Memory B cell (primary cell): ENCODE measurements at regions not wholly inside any gene's neighbourhood (a gene's known extent, or its start where the extent isn't known, plus 50 kb on each side); places are given as distances from the start of the nearest gene placed in this dataset.
A peak's percentile ranks its signal among the peaks of the same experiment; 100 is the strongest.

Experiments
- ATAC-seq: fragments of 150-1000 bp; cut with Tn5 transposase; 2 replicates; pipeline ENCODE4 v1.10.0; 2021; ENCODE audit warnings: low read depth, mild to moderate bottlenecking, moderate library complexity
- DNase-seq, 2 donors: peaks; one replicate each; pipeline ENCODE4 v3.0.0; 2022; ENCODE audit warnings: low spot score in 2 of 2
- H3K27ac Mint-ChIP-seq: one replicate; pipeline ENCODE4 v1.8.0; 2022; ENCODE audit warnings: mild to moderate bottlenecking, moderate library complexity, mixed read lengths
- H3K27me3 Mint-ChIP-seq: one replicate; pipeline ENCODE4 v1.8.0; 2022; ENCODE audit warnings: mixed read lengths
- H3K36me3 Mint-ChIP-seq: one replicate; pipeline ENCODE4 v1.8.0; 2022; ENCODE audit warnings: mild to moderate bottlenecking, mixed read lengths
- H3K4me1 Mint-ChIP-seq: one replicate; pipeline ENCODE4 v1.8.0; 2022; ENCODE audit warnings: mixed read lengths
- H3K4me3 Mint-ChIP-seq: one replicate; pipeline ENCODE4 v1.8.0; 2022; ENCODE audit warnings: mild to moderate bottlenecking, moderate library complexity, mixed read lengths
- H3K9me3 Mint-ChIP-seq: one replicate; pipeline ENCODE4 v1.8.0; 2022; ENCODE audit warnings: mixed read lengths

DNA sequence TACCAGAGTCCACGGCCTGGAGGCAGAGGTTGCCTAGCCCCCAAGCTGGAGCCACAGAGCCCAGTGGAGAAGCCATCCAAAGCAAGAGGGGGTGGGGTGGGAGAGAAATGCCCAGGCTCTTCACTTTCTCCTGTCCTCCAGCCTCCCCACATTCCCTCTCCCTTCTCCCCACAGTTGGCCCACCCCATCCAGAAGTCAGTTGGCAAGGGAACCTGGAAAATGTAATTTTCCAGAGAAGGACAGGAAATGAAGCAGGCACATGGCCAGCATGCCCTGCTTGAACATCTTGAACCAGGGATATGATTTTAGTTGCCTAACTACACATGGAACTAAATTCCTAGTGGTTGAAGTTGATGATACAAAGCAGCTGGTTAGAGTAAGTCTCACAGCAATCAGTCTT is 73.3 kb upstream of the IRX6 start:
- ATAC-seq (no peak), DNase-seq (no peak)
- H3K9me3 Mint-ChIP-seq, result peaks cover 6% of the 10 kb centered on the region
- no peaks in the 10 kb centered on the region for H3K4me1 Mint-ChIP-seq
- H3K27me3 Mint-ChIP-seq, result peaks cover 4% of the 10 kb centered on the region
- H3K4me3 Mint-ChIP-seq, result no peak overlapping the region
- no peak overlapping the region for H3K27ac Mint-ChIP-seq
- H3K36me3 Mint-ChIP-seq, result no peaks in the 10 kb centered on the region

DNA sequence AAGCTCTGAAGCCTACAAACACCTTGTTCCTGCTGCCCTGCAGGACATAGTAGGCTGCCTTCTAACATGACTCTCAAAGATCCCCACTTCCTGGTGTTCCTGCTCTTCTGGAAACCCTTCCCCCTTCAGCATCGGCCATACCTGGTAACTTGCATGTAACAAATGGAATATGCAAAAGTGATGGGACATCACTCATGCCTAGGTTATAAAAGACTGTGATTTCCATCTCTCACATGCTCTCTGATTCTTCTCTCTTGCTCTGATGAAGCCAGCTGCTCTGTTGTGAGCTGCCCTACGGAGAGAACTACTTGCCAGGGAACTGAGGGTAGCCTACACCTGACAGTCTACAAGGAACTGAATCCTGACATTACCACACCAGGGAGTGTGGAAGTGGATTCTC is 72.9 kb upstream of the IRX6 start:
- ATAC-seq, result no peak
- no peaks in the 10 kb centered on the region for H3K4me1 Mint-ChIP-seq
- DNase-seq, result no peak
- no peak overlapping the region for H3K27ac Mint-ChIP-seq
- H3K9me3 Mint-ChIP-seq, result peaks cover 6% of the 10 kb centered on the region
- peaks cover 4% of the 10 kb centered on the region for H3K27me3 Mint-ChIP-seq
- H3K36me3 Mint-ChIP-seq, result no peaks in the 10 kb centered on the region
- no peak overlapping the region for H3K4me3 Mint-ChIP-seq

DNA sequence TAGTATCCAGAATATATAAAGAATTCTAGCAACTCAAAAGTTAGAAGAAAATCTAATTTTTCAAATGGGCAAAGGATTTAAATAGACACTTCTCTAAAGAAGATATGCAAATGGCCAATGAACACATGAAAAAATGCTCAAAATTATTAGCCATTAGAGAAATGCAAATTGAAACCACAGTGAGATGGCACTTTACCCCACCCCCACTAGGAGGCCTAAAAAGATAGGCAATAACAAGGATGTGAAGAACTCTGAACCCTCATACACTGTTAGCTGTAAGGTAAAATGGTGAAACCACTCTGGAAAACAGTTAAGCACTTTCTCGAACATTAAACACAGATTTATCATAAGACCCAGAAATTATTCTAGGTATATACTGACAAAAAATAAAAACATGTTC is 71.4 kb upstream of the IRX6 start:
- Mint-ChIP-seq H3K27ac (no peak overlapping the region), H3K4me1 (no peaks in the 10 kb centered on the region), H3K27me3 (peaks cover 4% of the 10 kb centered on the region), H3K36me3 (no peaks in the 10 kb centered on the region), H3K4me3 (no peak overlapping the region), H3K9me3 (peaks cover 6% of the 10 kb centered on the region)
- DNase-seq, result no peak
- ATAC-seq, result no peak

DNA sequence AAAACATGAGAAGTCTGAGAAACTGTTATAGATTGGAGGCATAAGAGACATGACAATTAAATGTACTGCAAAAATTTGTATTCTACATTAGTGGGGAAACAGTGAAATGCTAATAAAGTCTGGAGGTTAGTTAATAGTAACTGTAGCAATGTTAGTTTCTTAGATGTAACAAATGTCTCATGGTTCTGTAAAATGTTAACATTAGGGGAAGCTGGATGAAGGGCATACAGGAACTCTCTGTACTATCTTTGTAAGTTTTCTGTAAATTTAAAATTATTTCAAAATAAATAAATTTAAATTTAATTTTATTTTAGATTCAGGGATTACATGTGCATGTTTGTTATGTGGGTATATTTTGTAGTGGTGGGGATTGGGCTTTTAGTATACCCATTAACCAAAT is 70.0 kb upstream of the IRX6 start:
- peaks cover 6% of the 10 kb centered on the region for H3K9me3 Mint-ChIP-seq
- H3K4me3 Mint-ChIP-seq, result no peak overlapping the region
- ATAC-seq (no peak), DNase-seq (no peak)
- peaks cover 2% of the 10 kb centered on the region for H3K27me3 Mint-ChIP-seq
- H3K36me3 Mint-ChIP-seq, result no peaks in the 10 kb centered on the region
- H3K4me1 Mint-ChIP-seq, result no peaks in the 10 kb centered on the region
- H3K27ac Mint-ChIP-seq, result no peak overlapping the region

DNA sequence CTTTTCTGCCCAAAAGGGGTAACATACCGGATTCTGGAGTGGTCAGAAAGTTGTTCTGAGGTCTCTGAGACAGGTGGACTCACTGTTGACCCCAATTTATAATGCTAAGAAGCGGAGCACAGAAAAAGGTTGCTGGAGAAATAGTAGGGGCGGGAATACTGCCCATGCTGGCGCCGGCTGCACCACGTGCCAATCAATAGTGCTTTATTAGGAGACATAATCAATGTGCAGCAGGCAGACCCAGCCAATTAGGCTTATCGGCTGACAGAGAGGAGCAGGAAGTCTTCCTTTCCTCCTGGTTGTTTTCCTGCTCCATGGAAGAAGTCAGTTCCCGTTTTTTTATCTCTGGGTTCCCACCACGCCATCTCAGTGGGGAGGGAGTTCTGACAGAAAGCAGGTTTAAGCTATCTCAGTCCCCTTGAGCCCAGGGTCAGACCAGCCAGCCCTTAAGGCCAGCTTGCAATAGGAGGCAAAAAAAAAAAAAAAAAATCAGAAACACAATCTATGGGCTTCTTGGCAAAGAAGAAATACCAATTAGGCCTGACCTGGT is 68.2 kb upstream of the IRX6 start:
- ATAC-seq, result no peak
- H3K36me3 Mint-ChIP-seq, result no peaks in the 10 kb centered on the region
- peaks cover 4% of the 10 kb centered on the region for H3K27me3 Mint-ChIP-seq
- no peak overlapping the region for H3K27ac Mint-ChIP-seq
- DNase-seq, result no peak
- no peaks in the 10 kb centered on the region for H3K4me1 Mint-ChIP-seq
- H3K9me3 Mint-ChIP-seq, result peaks cover 6% of the 10 kb centered on the region
- no peak overlapping the region for H3K4me3 Mint-ChIP-seq

DNA sequence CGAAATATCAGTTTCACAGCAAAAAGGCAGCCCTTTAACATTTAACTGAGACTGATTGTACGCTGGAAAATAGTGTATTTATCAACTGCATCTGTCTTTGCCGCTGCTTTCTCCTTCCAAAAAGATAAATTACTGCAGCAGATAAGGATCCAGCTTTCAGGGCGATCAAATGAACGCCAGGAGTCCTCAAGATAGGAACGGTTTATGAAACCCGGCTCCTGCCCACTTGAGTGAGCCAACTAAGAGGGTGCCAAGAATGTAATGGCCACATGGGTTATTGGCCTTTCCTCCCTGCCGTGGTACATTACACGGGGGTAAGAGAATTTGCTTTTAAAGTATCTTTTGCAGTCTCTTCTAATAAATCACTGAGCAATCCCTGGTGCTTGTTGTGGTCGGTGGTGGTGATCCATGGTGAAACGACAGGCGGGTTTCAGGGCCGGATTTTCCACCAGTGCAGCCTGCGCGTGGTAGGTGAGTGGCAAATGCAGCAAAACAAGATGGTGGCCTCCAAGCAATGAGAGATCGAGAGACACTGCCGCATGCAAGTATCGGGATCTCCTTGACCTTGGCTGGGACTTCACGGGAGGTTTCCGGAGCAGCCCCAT is 67.5 kb upstream of the IRX6 start:
- H3K36me3 Mint-ChIP-seq, result no peaks in the 10 kb centered on the region
- ATAC-seq, result no peak
- H3K4me3 Mint-ChIP-seq, result no peak overlapping the region
- H3K27me3 Mint-ChIP-seq, result peaks cover 1% of the 10 kb centered on the region
- H3K4me1 Mint-ChIP-seq, result no peaks in the 10 kb centered on the region
- H3K27ac Mint-ChIP-seq, result no peak overlapping the region
- peaks cover 6% of the 10 kb centered on the region for H3K9me3 Mint-ChIP-seq
- no peak for DNase-seq

DNA sequence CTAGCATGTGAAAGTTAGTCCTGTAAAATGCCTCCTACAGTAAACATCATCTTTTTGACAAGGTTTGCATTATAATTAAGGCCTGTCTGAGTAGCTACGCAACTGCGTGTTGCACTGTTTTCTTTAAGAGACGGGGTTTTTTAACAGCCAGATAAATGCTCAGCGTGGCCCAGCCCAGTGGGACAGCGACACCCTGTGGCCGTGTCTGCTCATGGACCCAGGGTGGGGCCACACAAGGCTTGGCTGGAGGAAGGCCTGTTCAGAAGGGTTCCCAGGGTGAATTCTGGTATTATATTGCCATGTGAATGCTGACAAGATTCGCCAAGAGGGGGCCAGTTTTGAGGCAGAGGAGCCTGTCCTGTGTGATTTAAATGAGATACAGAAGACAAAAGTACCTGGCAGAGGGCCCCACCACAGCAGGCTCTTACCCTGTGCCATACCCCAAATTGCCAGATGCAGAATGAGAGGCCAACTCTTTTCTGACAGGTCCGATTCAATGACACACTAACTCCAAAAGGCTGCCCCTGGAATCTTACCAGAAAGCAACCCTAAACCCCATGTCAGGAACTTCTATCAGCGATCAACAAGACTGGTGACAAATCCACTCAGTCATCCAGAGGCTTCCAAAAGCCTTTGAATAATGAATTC is 65.9 kb upstream of the IRX6 start:
- Mint-ChIP-seq H3K27ac (no peak overlapping the region), H3K9me3 (peaks cover 4% of the 10 kb centered on the region), H3K27me3 (peaks cover 1% of the 10 kb centered on the region), H3K36me3 (no peaks in the 10 kb centered on the region), H3K4me3 (no peak overlapping the region), H3K4me1 (no peaks in the 10 kb centered on the region)
- no peak for ATAC-seq
- peak in 1 of 2 donors; percentile 13 for DNase-seq

DNA sequence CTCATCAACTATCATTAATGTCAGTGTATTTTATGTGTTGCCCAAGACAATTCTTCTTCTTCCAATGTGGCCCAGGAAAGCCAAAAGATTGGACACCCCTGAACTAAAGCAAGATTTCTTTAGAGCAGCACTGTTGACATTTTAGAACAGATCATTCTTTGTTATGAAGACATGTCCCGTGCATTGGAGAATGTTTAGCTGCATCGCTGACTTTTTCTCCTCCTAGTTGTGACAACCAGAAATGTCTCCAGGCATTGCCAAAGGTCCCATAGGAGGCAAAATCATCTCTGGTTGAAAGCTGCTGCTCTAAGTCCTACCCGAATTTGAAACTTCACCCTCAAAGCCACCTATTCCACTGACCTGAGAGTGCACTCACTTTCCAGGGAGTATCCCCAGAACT is 62.7 kb upstream of the IRX6 start:
- ATAC-seq, result no peak
- H3K4me3 Mint-ChIP-seq, result no peak overlapping the region

DNA sequence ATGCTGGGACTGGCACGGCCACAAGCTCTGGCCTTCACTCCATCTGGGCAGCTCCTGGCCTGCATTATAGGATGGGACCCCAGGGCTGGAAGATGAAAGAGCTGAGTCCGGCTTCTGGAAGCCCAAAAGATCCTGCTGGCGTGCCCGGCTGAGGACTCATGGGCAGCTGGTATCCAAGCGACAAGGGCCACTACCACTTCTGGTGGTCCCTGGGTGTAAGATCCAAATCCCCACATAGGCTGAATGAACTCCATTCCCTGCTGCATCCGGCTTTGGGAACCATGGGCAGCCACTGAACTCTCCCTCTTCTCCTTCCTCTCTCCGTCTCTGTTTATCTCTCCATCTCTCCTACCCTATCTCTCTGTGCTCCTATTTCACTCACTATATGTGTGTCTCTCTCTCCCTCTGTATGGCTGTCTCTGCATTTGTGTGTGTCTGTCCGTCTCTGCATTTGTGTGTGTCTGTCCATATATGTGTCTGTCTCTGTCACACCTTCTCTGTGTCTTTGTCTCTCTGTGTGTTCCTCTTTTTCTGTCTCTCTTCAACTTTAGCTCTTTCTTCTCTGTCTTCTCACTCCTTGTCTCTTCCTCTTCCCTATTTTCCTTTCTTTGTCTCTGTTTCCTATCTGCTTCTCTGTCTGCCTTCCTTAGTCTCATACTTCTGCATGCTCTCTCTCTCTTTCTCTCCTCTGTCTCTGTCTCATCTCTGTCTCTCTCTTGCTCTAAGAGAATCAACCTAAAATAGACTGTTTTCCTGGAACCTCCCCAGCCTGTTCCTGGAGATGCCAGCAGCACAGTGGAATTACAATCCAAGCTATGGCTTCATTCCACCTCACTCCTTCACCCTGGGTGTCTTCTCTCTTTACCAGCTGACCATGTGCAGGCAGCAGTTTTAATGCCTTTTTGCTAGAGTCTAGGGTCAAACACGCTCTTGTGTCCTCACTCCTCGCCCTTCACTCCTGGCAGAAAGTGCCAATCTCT is 60.4 kb upstream of the IRX6 start:
- Mint-ChIP-seq H3K27me3 (peaks cover 1% of the 10 kb centered on the region), H3K4me1 (no peaks in the 10 kb centered on the region), H3K27ac (no peak overlapping the region), H3K36me3 (no peaks in the 10 kb centered on the region), H3K4me3 (no peak overlapping the region), H3K9me3 (peaks cover 4% of the 10 kb centered on the region)
- ATAC-seq, result no peak
- no peak for DNase-seq

More for the DNA sequence above, 62.7 kb upstream of the IRX6 start:
- peaks cover 4% of the 10 kb centered on the region for H3K9me3 Mint-ChIP-seq
- no peak overlapping the region for H3K27ac Mint-ChIP-seq
- H3K27me3 Mint-ChIP-seq, result peaks cover 1% of the 10 kb centered on the region
- H3K4me1 Mint-ChIP-seq, result no peaks in the 10 kb centered on the region
- H3K36me3 Mint-ChIP-seq, result no peaks in the 10 kb centered on the region
- DNase-seq, result no peak

DNA sequence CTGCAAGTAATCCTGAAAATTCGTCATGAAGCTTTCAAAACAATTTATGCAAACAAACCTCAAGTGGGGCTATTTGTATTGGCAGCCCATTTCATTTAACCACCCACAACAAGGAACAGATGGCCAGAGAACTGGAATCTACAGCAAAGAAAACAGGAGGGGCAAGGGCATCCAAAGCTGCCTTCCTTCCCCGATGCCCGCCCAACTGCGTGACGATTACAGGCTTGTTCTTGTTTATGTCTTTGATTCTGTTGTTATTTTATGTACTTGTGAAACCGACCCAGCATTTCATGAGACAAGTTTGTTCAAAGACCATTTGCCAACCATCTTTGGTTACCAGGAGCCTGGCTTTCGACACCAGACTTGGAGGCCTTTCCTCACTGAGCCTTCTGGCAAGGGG is 59.1 kb upstream of the IRX6 start:
- Mint-ChIP-seq H3K9me3 (peaks cover 9% of the 10 kb centered on the region), H3K4me3 (no peak overlapping the region), H3K4me1 (no peaks in the 10 kb centered on the region), H3K36me3 (no peaks in the 10 kb centered on the region), H3K27ac (no peak overlapping the region), H3K27me3 (peaks cover 6% of the 10 kb centered on the region)
- ATAC-seq (no peak), DNase-seq (no peak)

DNA sequence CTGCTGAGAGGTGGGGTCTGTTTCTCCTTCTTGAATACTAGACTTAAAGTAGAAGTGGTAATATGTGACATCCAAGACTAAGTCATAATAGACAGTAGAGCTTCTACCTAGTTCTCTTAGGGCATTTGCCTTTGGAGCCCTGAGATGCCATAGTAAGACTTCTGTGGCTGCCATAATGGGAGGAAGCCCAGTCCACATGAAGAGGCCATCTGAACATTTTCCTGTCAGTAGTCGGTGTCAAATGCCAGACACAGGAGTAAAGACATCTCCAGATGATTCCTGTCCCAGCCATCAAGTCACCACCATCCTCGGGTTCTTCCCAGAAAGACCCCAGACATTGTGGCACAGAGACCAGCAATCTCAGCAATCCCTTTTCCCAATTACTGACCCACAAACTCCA is 58.1 kb upstream of the IRX6 start:
- Mint-ChIP-seq H3K9me3 (peaks cover 9% of the 10 kb centered on the region), H3K4me1 (no peaks in the 10 kb centered on the region), H3K27ac (no peak overlapping the region), H3K4me3 (no peak overlapping the region), H3K27me3 (peaks cover 5% of the 10 kb centered on the region), H3K36me3 (no peaks in the 10 kb centered on the region)
- DNase-seq, result no peak
- ATAC-seq, result no peak

DNA sequence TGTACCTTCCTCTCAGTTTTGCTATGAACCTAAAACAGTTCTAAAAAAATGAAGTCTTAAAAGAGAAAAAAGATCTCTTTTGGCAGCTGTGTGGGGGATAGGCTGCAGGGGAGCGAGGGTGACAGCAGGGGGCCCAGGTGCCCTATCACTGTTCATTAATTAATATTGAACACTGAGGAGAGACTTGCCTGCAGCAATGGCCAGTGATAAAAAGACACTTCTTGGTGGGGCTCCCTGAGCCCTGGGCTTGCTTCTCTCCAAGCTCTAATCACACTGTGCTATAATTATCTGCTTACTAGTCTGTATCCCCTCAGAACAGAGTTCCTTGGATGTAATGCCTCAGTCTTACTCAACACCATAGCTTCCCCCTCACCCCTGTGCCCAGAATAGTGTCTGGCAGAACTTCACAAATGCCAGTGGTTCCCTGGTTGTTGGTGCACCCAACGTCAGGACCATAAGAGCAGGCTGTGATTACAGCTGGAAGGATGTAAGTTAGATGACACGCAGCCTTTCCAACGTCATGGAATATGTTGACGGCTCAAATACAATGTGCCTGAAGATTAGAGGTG is 52.0 kb upstream of the IRX6 start:
- no peak overlapping the region for H3K4me3 Mint-ChIP-seq
- no peaks in the 10 kb centered on the region for H3K4me1 Mint-ChIP-seq
- H3K27ac Mint-ChIP-seq, result no peak overlapping the region
- H3K27me3 Mint-ChIP-seq, result peaks cover 7% of the 10 kb centered on the region
- H3K36me3 Mint-ChIP-seq, result no peaks in the 10 kb centered on the region
- no peak for ATAC-seq
- peaks cover 6% of the 10 kb centered on the region for H3K9me3 Mint-ChIP-seq
- no peak for DNase-seq

DNA sequence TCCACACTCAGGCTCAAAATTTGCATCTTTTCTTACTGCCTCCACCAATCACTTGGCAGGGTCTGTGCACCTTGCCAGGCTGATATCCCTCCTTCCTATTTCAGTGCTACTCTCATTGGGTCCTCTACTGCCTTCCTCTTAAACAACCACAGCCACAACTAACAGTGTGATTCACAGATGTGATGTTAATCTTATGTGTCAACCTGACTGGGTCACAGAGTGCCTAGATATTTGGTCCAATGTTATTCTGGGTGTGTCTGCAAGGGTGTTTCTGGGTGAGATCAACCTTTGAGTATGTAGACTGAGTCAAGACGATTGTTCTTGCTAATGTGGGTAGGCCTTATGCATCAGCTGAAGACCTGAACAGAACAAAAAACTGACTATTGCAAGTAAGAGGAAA is 51.3 kb upstream of the IRX6 start:
- ATAC-seq, result no peak
- Mint-ChIP-seq H3K36me3 (no peaks in the 10 kb centered on the region), H3K27ac (no peak overlapping the region), H3K27me3 (peaks cover 7% of the 10 kb centered on the region), H3K4me3 (no peak overlapping the region), H3K4me1 (no peaks in the 10 kb centered on the region), H3K9me3 (peaks cover 6% of the 10 kb centered on the region)
- DNase-seq, result no peak

DNA sequence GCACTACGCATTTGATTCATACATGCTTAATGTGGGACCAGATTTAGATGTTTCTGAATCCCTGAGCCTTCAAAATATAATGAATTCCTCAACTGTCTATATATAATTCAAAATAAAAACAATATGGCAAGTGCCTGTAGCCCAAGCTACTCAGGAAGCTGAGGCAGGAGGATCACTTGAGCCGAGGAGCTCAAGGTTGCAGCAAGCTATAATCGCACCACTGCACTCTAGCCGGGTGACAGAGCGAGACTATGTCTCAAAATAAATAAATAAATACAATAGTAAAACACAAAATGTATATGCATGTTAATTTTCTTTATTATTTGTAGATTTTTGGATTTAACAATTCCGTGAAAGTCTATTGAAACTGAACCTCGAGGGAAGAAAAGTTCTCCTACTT is 50.6 kb upstream of the IRX6 start:
- Mint-ChIP-seq H3K36me3 (no peaks in the 10 kb centered on the region), H3K4me1 (no peaks in the 10 kb centered on the region), H3K4me3 (no peak overlapping the region), H3K9me3 (peaks cover 6% of the 10 kb centered on the region), H3K27ac (no peak overlapping the region), H3K27me3 (peaks cover 7% of the 10 kb centered on the region)
- DNase-seq (no peak), ATAC-seq (no peak)
